ENCODE measurements at regions not wholly inside any gene's neighbourhood (a gene's known extent, or its start where the extent isn't known, plus 50 kb on each side); places are given as distances from the start of the nearest gene placed in this dataset.

DNA sequence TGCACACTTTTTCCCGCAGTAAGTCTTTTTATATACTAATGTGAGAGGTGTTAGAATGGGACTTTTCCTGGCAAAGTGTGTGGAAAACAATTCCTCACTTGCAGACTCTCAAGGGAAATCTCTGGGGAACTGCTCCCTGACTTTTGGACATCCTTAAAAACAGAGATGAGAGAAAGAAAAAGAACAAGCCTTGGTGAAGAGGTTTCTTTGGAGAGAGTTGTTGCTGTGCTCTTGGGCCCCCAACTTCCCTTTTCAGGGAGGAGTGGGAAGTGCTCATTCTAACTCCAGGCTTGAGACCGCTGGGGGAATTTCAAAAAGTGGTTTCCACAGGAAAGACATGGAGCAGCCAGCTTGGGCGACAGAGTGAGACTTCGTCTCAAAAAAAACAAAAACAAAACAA, 142.6 kb upstream of the SPRED2 start:
- TF ChIP-seq, protein P1, sequence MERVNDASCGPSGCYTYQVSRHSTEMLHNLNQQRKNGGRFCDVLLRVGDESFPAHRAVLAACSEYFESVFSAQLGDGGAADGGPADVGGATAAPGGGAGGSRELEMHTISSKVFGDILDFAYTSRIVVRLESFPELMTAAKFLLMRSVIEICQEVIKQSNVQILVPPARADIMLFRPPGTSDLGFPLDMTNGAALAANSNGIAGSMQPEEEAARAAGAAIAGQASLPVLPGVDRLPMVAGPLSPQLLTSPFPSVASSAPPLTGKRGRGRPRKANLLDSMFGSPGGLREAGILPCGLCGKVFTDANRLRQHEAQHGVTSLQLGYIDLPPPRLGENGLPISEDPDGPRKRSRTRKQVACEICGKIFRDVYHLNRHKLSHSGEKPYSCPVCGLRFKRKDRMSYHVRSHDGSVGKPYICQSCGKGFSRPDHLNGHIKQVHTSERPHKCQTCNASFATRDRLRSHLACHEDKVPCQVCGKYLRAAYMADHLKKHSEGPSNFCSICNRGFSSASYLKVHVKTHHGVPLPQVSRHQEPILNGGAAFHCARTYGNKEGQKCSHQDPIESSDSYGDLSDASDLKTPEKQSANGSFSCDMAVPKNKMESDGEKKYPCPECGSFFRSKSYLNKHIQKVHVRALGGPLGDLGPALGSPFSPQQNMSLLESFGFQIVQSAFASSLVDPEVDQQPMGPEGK (CRISPR knock-in tag; IDR thresholded peaks at IDR 0.05): no peak
- no peak for TF ChIP-seq GABPB1 (CRISPR knock-in tag; IDR thresholded peaks at IDR 0.05)
- TF ChIP-seq ZNF121 (CRISPR knock-in tag; IDR thresholded peaks at IDR 0.05): no peak
- TF ChIP-seq, protein P2, sequence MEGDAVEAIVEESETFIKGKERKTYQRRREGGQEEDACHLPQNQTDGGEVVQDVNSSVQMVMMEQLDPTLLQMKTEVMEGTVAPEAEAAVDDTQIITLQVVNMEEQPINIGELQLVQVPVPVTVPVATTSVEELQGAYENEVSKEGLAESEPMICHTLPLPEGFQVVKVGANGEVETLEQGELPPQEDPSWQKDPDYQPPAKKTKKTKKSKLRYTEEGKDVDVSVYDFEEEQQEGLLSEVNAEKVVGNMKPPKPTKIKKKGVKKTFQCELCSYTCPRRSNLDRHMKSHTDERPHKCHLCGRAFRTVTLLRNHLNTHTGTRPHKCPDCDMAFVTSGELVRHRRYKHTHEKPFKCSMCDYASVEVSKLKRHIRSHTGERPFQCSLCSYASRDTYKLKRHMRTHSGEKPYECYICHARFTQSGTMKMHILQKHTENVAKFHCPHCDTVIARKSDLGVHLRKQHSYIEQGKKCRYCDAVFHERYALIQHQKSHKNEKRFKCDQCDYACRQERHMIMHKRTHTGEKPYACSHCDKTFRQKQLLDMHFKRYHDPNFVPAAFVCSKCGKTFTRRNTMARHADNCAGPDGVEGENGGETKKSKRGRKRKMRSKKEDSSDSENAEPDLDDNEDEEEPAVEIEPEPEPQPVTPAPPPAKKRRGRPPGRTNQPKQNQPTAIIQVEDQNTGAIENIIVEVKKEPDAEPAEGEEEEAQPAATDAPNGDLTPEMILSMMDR (CRISPR knock-in tag; IDR thresholded peaks at IDR 0.05): no peak
- no peak for TF ChIP-seq NR3C1 (CRISPR knock-in tag; IDR thresholded peaks at IDR 0.05)
- no peak for TF ChIP-seq JUNB (CRISPR knock-in tag; IDR thresholded peaks at IDR 0.05; ENCODE audit: borderline replicate concordance)
- no peak for TF ChIP-seq SIN3A (IDR thresholded peaks at IDR 0.05; ENCODE audit: borderline replicate concordance, low read depth, low read length)
- TF ChIP-seq PHF20 (CRISPR knock-in tag; IDR thresholded peaks at IDR 0.05): no peak
- TF ChIP-seq SOX5 (CRISPR knock-in tag; IDR thresholded peaks at IDR 0.05; ENCODE audit: borderline replicate concordance): no peak
- no peak for TF ChIP-seq ZNF207 (IDR thresholded peaks at IDR 0.05; ENCODE audit: borderline replicate concordance)
- no peak for TF ChIP-seq TCF7L2 (IDR thresholded peaks at IDR 0.05; ENCODE audit: low read depth, low read length)
- TF ChIP-seq ZBTB21 (CRISPR knock-in tag; IDR thresholded peaks at IDR 0.05): no peak
